ENCODE measurements at regions not wholly inside any gene's neighbourhood (a gene's known extent, or its start where the extent isn't known, plus 50 kb on each side); places are given as distances from the start of the nearest gene placed in this dataset.

GRCh38 chr2:20532634-20533437 is 86.0 kb downstream of the RHOB start:
- TF ChIP-seq CTCF (IDR thresholded peaks at IDR 0.05) (no peak), POLR2AphosphoS5 (IDR thresholded peaks at IDR 0.05) (peak in 1 of 2 donors; percentile 10)
- 93% methylated on average over 13 of the region's 17 CpGs for WGBS
- peak overlapping the region in 1 of 4 donors; percentile 10 for H3K4me3 ChIP-seq
- H3K36me3 ChIP-seq = no peaks in the 10 kb centered on the region
- no peak for DNase-seq (ENCODE audit: extremely low spot score)
- no peaks in the 10 kb centered on the region for H3K9me3 ChIP-seq
- no peak overlapping the region for H3K27ac ChIP-seq (replicated peaks in 1 of 4)
- intact Hi-C loops (cut with DNase I) = no loop called here
- H3K27me3 ChIP-seq = no peaks in the 10 kb centered on the region
- peaks cover 10 to 26% (median 15%) of the 10 kb centered on the region in 4 donors for H3K4me1 ChIP-seq

GRCh38 chr2:20533993-20534622 is 87.2 kb downstream of the RHOB start:
- WGBS = 97% methylated on average over 9 of the region's 10 CpGs
- no peak for DNase-seq (ENCODE audit: extremely low spot score)
- no peak overlapping the region for H3K4me3 ChIP-seq
- intact Hi-C loops (cut with DNase I) = no loop called here
- H3K4me1 ChIP-seq = peaks cover 10 to 26% (median 15%) of the 10 kb centered on the region in 4 donors
- no peaks in the 10 kb centered on the region for H3K9me3 ChIP-seq
- no peaks in the 10 kb centered on the region for H3K27me3 ChIP-seq
- no peaks in the 10 kb centered on the region for H3K36me3 ChIP-seq
- no peak for TF ChIP-seq POLR2A (IDR thresholded peaks at IDR 0.05; ENCODE audit: low read depth)
- TF ChIP-seq POLR2AphosphoS5 (IDR thresholded peaks at IDR 0.05) = no peak
- TF ChIP-seq CTCF (IDR thresholded peaks at IDR 0.05) = no peak
- TF ChIP-seq EP300 (IDR thresholded peaks at IDR 0.05) = no peak
- H3K27ac ChIP-seq (replicated peaks in 1 of 4) = no peak overlapping the region

GRCh38 chr2:20534913-20535801 is 88.3 kb downstream of the RHOB start:
- intact Hi-C loops (cut with DNase I) = no loop called here
- no peak overlapping the region for H3K27ac ChIP-seq (replicated peaks in 1 of 4)
- WGBS = 95% methylated on average over 19 of the region's 19 CpGs
- H3K36me3 ChIP-seq = no peaks in the 10 kb centered on the region
- DNase-seq (ENCODE audit: extremely low spot score) = no peak
- peaks cover 10 to 26% (median 15%) of the 10 kb centered on the region in 4 donors for H3K4me1 ChIP-seq
- no peaks in the 10 kb centered on the region for H3K9me3 ChIP-seq
- H3K4me3 ChIP-seq = no peak overlapping the region
- no peaks in the 10 kb centered on the region for H3K27me3 ChIP-seq
- TF ChIP-seq CTCF (IDR thresholded peaks at IDR 0.05) = no peak
- no peak for TF ChIP-seq POLR2AphosphoS5 (IDR thresholded peaks at IDR 0.05)
- TF ChIP-seq EP300 (IDR thresholded peaks at IDR 0.05) = no peak
- TF ChIP-seq POLR2A (IDR thresholded peaks at IDR 0.05; ENCODE audit: low read depth) = no peak

- H3K27me3 ChIP-seq = no peaks in the 10 kb centered on the region
- no peak overlapping the region for H3K4me3 ChIP-seq
- 83% methylated on average over 15 of the region's 15 CpGs for WGBS
- H3K4me1 ChIP-seq = peaks cover 5 to 18% (median 7%) of the 10 kb centered on the region in 4 donors
- TF ChIP-seq POLR2AphosphoS5 (IDR thresholded peaks at IDR 0.05) = no peak
- H3K27ac ChIP-seq (replicated peaks in 1 of 4) = peak overlapping the region in 1 of 4 donors; percentile 23
- intact Hi-C loops (cut with DNase I) = no loop called here
- H3K36me3 ChIP-seq = no peaks in the 10 kb centered on the region
- DNase-seq (ENCODE audit: extremely low spot score) = no peak
- no peaks in the 10 kb centered on the region for H3K9me3 ChIP-seq
These were observed 89.9 kb downstream of the RHOB start for GRCh38 chr2:20536619-20537422.
